GM12865 (cell line): ENCODE measurements at regions not wholly inside any gene's neighbourhood (a gene's known extent, or its start where the extent isn't known, plus 50 kb on each side); places are given as distances from the start of the nearest gene placed in this dataset.

ENCODE experiments used
- DNase-seq: peaks from one replicate; pipeline ENCODE4 v3.0.0; 2010; ENCODE audit warnings: low read depth
- H3K4me3 ChIP-seq: 2 replicates; pipeline ENCODE4 v1.5.1; 2011; ENCODE audit warnings: mild to moderate bottlenecking, low read depth, low read length, control low read depth
- CTCF ChIP-seq: IDR thresholded peaks from 2 replicates; pipeline ENCODE4 v1.5.1; 2011; ENCODE audit warnings: low read length, control low read depth, low read depth, inconsistent platforms; ENCODE audit not compliant: insufficient read depth; ENCODE audit errors: missing control alignments

GRCh38 chr2:176612036-176612435 is 342.8 kb downstream of the MTX2 start:
- DNase-seq = no peak
- H3K4me3 ChIP-seq = no peak overlapping the region
- no peak for TF ChIP-seq CTCF

DNA sequence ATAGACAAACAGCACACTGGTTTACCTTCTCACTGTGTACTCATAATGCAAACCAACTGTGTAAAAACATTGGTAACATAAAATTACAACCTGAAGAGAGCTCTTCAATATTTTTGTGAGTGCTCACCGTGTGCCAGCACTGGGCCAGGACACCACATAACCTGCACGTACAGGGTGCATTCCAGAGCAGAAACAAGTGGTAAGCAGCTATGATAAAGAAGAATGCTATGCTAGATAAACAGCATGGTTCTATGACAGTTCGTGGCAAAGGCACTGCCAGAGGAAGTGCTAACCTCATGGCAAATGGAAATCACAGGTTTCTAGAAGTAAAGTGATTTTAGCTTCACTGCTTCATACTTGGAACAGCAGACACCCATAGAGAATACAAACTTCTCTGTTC is 343.5 kb downstream of the MTX2 start:
- DNase-seq = no peak
- TF ChIP-seq CTCF = no peak
- no peak overlapping the region for H3K4me3 ChIP-seq

GRCh38 chr2:176613323-176613987 is 344.2 kb downstream of the MTX2 start:
- no peak overlapping the region for H3K4me3 ChIP-seq
- TF ChIP-seq CTCF = no peak
- DNase-seq = no peak

- no peak overlapping the region for H3K4me3 ChIP-seq
- no peak for DNase-seq
- no peak for TF ChIP-seq CTCF
These were observed 344.8 kb downstream of the MTX2 start for GRCh38 chr2:176614049-176614448.

- no peak for DNase-seq
- no peak for TF ChIP-seq CTCF
These were observed 345.7 kb downstream of the MTX2 start for GRCh38 chr2:176614930-176615329.

GRCh38 chr2:176619504-176619903 is 350.3 kb downstream of the MTX2 start:
- no peak overlapping the region for H3K4me3 ChIP-seq
- DNase-seq = no peak
- no peak for TF ChIP-seq CTCF

More at GRCh38 chr2:176614930-176615329, 345.7 kb downstream of the MTX2 start:
- H3K4me3 ChIP-seq = no peak overlapping the region

DNA sequence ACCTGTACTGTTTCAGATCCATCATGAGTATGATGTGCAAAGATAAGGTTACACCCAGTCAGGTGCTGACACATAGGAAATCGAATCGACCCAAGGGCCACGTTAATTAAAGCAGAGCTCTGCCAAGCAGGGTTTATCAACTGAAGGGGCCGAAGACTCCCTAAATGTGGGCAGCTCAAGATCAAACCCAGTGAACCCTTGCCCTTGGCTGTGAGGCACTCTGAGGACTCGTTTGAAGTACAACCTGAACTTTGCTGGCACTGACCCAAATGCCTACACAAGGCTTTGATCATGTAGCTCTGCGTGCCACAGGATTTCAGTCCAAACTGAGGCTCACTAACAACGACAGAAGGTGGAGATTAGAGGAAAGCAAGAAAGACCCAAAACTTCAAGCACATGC is 352.1 kb downstream of the MTX2 start:
- DNase-seq = no peak
- no peak for TF ChIP-seq CTCF

More for the DNA sequence above, 352.1 kb downstream of the MTX2 start:
- no peak overlapping the region for H3K4me3 ChIP-seq
